SKM-1 treated with dmso at 0.1 percent for 144 hours (cell line): ENCODE measurements at regions not wholly inside any gene's neighbourhood (a gene's known extent, or its start where the extent isn't known, plus 50 kb on each side); places are given as distances from the start of the nearest gene placed in this dataset.
"Not testable (repeated sequence)": the region's sequence is repeated elsewhere in the genome, so short reads cannot be mapped to it uniquely, and the experiment has no call there.

Experiments
- DNase-seq: peaks from one replicate; lab custom pipeline; 2025; ENCODE audit not compliant: unreplicated experiment; lab: John Stamatoyannopoulos, UW

DNA sequence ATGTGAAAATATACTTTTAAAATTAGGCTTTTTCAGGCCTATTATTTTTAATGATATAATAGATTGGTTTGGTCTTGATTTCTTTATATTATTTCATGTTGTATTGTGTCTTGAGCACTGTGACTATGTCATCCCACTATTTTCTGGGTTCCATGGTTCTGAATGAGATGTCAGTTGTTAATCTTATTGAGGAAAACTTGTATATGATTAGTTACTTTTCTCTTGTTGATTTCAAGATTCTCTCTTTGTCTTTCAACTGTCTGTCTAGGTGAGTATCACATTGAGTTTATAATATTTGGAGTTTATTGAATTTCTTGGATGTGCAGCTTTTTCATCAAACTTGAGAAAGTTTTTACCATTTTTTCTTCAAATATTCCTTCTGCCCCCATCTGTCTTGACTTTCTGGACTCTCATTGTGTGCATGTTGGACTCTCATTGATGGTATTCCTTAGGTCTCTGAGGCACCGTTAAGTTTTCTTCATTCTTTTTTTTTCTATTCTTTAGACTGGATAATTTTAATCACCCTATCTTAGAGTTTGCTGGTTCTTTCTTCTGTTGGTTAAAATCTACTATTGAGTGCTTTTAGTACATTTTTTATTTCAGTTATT, 175.8 kb downstream of the TMEM167A start:
- DNase-seq, result no peak

DNA sequence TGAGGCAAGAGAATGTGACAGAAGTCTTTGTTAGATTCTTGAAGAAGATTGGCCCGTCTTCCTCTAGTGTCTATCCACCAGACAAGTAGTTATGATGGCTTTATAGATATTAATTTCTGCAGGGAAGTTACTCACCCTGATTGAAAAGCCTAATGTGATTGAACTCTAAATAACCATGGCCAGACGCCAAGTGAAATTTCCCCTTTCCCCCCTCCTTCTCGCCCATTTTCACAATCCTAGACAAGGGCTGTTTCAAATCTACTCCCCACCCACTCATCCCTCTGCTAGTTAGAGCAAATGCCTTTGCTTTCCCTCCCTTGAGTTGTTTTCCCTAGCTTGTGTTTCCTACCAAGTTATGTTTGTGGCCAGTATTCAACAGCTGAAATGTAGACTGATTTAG, 182.5 kb downstream of the TMEM167A start:
- no peak for DNase-seq

DNA sequence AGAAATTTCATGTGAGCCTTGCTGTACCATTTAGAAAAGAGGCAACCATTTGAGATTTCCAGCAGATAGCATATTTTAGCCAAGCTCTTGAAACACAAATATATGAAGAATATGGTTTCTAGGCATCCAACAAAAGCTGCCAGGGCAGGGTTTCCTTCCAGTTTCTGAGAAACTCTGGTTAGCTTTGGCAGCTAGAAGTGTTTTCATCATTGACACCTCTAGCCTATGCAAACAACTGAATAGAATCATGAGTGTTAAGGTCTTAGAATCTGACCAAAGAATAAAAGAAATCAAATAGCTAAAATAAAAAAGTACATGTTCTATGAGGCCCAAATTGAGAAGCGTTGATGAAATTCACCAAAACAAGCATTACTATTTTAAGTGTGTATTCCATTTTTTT, 188.1 kb downstream of the TMEM167A start:
- no peak for DNase-seq

DNA sequence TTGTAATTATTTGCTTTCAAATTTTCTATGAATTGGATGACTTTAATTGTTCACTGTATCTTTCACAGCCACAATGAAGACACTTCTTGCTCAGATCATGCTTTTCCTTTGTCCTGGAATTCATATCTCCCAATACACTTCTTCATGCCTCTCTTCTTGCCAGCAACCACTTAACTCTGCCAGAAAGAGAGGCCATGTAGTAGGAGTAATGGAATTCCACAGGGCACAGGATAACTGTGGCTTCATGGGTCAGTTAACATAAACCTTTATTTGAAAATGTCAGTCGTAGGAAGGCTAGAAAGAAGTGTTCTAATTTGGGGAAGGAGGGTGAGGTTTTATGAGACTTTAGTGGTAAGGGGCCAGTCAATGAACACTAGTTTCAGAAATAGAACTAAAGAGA, 190.3 kb downstream of the TMEM167A start:
- no peak for DNase-seq

DNA sequence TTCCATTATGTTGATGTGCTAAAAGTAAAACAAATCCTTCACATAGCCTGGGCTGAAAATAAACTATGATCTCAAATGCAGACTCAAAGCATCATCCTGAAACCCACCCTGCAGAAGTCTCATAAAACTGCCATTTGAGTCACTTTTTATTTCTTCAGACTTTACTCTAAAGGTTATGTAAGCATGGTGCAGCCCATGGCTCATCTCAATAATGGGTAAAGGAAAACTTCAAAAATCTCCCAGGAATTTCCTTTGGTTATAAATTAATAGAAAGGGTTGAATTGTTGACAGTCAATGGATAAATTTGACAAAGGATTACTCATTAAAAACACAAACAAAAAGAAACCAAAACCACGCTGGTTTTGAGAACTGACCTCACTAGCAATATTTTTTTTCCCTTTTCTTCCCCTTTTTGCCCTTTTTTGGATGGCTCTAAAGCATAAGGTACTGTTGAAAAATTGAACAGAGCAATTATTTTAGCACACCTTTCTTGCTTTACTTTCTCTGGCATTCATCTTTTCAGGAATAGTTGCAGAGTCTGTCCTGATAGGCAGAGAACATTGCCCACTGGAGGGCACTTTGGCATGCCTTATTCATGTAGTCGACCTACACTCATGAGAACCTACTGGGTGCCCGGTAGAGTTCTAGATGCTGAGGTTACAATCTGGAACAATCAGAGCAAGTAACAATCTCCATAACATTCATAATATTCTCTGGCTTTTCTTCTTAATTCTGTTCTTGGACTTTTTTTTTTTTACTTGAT, 191.4 kb downstream of the TMEM167A start:
- DNase-seq, result no peak

DNA sequence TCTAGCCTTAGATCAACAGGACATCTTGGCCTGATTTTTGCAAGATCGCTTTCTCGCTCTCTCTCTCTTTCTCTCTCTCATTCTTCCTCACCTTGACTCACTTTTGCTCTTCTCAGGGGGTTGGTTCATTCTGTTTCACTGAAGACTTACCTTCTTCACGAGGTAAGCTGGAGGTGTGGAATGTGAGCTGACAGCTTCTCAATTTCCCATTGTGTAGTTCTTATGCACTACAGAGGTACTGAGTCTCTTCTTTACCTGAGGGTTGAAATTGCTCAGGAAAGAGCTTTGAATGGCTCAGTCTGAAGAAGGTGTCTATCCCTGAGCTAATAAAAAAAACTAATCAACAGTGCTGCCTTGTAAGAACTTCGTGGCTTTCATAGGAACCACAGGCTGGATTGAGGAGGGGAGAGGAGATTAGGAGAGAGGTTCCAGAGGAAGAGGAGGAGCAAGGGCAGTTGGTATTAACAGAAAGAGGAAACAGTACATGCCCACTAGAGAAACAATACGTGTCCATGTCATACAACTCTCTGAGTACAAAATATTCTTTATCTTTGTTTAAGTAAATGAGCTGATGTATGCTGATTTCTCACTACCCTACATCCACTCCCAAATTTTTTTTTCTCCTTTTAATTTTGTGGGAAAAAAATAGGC, 192.2 kb downstream of the TMEM167A start:
- DNase-seq, result no peak

DNA sequence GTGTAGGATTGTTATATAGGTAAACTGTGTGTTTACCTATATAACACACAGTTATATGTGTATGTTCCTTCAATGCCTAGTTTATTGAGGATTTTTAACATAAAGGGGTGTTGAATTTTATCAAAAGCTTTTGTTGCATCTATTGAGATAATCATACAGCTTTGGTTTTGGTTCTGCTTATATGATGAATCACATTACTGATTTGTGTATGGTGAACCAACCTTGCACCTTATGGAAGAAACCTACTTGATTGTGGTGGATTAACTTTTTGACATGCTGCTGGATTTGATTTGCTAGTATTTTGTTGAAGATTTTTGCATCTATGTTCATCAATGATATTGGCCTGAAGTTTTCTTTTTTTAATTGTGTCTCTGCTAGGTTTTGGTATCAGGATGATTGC, 194.9 kb downstream of the TMEM167A start:
- no peak for DNase-seq

DNA sequence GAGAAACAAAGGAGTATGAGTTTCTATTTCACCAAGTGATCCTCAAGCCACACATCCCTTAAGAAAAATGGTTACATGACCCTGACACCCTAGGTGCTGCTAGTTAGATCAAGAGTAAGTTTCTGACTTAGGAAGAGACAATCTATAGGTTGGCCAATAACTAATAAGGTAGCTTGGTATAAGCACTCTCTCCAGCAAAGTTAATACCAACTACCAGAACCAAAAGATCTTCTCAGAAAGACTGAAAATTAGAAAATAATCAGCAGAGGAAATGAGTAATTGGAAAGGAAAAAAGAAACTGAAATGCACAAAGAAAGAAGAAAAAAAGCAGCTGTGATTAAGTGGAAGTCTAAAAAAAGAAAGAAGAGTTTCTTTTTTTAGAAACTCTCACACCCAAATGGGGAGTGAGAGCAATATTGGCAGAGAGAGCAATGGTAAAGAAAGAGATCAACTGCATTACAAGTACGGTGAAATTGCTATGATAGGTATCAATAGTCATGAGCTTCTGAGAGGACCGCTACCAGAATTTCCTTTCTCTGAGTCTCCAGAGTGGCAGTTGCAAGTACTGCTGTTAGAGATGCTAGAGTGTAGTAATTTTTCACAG, 195.5 kb downstream of the TMEM167A start:
- no peak for DNase-seq

DNA sequence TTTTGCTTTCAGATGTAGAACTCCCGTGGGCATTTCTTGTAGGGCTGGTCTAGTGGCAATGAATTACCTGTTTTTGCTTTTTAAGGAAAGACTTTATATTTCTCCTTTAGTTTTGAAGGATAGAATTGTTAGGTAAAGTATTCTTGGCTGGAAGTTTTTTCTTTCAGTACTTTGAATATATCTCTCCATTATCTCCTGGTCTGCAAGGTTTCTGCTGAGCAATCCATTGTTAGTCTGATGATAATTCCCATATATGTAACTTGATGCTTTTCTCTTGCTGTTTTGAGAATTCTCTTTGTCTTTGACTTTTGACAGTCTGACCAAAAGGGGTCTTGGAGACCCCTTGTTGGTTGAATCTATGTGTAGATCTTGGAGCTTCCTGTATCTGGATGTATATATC, 198.1 kb downstream of the TMEM167A start:
- DNase-seq, result no peak

DNA sequence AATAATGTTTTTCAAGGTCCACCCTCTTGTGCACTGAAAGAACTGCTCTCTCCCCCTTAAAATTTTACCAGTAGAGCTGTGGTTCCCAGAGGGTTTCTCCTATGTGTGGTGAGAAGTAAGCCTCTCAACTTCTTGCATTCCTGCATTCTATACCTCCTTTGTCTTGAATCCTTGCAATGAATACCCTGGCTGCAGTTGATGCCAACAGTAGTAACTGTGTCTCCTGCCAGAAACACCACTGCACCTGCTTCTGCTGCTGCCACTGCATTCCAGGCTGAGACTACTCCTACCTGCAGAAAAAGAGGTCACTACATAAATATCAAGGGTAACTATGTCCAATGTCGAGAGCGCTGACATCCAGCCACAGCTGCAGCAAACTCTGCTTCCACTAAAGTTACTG, 203.7 kb downstream of the TMEM167A start:
- no peak for DNase-seq

DNA sequence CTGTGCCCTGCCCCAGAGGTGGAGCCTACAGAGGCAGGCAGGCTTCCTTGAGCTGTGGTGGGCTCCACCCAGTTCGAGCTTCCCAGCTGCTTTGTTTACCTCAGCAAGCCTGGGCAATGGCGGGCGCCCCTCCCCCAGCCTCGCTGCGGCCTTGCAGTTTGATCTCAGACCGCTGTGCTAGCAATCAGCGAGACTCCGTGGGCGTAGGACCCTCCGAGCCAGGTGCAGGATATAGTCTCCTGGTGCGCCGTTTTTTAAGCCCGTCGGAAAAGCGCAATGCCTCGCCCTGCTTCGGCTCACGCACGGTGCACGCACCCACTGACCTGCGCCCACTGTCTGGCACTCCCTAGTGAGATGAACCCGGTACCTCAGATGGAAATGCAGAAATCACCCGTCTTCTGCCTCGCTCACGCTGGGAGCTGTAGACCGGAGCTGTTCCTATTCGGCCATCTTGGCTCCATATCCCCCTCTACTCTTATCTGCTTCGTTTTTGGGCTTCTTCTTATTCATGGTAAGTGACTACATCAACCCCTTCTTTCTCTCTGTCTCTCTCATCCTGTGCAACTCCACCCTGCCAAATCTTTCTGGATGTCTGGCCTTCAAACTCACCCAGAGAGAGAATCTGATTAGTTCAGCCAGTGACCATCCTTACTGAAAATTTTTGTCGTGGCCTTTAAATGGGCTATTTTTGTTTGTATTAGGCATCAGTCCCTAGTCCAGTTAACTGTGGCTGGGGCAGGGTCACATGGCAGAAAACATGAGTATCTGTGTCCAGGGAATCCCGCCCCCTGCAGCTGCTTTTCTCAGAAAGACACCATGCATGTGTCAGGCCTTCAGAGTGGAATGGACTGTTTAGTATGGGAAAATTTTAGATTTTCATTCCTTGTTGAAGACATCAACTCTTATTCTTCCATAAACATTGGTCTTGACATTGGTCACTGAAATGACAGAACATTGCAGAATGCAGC, 204.6 kb downstream of the TMEM167A start:
- not testable (repeated sequence) for DNase-seq

DNA sequence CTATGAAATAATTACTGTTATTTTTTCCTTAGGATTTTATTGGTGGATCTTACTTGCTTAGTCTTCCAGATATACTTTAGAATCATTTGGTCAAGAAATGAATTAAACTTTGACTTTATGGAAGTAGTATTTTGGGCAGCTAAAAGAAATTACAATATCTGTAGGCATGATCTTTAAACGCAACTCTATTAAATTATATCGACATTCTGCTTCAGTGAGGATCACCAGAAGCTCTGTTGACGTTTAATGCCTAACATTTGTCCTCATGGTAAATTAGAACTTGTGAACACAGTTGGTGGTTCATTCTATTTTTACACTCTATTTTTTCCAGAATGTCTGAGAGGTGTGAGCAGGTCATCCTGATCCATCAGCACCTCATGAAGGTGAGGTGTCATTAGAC, 211.6 kb downstream of the TMEM167A start:
- DNase-seq, result no peak

DNA sequence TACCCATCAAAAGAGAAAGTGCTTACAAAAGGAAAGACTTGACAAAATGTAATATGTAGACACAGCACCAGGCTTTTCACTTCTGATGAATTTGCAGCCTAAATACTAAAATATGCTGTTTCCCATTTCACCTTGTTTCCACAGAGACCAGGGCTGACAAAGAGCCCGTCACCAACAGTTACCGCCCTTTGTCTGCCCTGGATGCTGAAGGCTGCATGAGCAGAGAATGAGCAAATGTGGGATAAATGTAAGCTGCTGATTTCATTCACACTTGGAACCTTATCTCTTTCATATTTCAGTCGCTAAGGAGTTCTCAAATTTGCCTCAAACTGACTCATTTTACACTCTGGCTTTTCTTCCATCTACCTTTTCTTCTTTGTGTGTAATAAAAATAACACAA, 213.9 kb downstream of the TMEM167A start:
- no peak for DNase-seq

DNA sequence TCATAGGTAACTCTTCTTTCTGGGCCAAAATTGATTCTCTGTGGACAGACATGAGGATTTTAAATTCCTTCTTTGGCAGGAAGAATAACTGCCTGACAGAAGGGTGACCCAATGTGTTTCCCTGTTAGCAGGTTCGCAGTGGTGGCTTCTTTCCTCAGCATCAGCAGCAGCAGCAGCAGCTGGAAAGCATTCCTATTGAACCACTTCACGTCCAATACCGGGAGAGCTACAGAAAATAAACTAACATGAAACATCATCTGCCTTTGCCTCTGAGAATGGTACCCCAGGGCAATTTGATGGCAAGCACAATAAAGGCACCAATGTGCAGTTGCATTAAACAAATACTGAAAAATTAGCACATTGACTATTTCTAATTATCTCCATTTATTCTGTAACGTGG, 214.5 kb downstream of the TMEM167A start:
- DNase-seq, result no peak

DNA sequence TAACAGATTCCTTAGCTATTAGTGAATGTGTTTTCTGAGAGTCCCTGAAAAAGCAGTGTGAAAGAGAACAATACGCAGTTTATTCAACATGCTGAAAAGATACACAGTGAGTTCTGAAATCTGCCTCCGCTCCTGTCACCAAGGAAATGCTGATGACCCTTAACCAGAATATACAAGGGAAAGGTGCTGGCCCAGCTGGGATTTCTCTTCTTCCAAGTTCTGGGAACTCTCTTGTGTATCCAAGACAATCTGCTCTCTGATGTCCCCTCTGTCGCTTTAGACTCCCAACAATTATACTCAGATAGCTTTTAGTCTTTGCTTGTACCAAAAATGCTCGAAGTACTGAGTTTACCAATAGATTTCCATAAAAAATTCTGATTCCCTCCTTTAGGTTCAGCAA, 214.9 kb downstream of the TMEM167A start:
- no peak for DNase-seq

DNA sequence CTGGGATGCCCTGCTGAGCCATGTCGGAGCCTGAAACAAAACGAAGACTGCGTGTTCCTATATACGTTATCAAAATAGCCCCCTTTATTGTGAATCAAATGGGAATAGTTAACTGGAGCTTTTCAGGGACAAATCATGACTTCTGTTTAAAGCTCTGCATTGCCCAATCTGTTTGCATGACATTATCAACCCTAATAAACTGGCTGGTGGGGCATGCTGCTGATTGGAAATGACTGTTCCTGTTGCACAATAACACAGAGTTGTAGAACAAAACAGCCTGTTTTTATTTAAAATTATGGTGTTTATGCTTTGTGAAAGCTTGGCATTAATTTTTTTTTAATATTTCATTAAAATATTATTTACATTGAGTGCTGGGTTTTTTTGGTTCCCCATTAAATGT, 215.5 kb downstream of the TMEM167A start:
- DNase-seq, result no peak

DNA sequence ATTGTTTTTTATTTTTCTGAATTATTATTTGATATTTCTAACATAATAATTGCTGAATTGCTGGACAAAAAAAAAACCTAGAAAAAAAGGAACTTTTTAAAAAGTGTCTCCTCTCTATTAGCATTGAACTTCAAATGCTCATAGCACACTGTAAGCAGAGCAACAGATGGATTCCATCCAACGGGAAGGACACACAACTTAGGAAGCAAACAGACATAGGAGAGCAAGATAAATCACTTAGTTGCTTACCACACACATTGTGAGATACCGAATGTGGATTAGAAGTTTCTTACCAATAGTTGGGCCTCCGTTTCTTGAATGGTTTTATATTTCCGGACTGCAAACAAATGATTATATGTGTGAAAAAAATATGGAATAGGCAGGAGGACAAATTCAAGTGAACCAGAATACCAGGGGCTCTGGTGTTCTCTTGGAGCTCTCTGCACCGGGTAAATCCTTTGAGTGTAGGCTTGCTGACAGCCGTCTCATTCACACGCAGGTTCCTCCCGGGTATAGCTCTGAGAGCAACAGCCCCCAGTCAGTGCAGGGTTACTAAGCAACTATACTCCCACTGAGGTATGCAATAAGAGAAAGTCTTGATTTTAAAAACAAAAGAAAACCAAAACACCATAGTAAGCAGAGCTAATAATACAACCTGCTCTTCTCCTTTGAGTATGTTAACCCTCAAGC, 217.6 kb downstream of the TMEM167A start:
- DNase-seq, result no peak

DNA sequence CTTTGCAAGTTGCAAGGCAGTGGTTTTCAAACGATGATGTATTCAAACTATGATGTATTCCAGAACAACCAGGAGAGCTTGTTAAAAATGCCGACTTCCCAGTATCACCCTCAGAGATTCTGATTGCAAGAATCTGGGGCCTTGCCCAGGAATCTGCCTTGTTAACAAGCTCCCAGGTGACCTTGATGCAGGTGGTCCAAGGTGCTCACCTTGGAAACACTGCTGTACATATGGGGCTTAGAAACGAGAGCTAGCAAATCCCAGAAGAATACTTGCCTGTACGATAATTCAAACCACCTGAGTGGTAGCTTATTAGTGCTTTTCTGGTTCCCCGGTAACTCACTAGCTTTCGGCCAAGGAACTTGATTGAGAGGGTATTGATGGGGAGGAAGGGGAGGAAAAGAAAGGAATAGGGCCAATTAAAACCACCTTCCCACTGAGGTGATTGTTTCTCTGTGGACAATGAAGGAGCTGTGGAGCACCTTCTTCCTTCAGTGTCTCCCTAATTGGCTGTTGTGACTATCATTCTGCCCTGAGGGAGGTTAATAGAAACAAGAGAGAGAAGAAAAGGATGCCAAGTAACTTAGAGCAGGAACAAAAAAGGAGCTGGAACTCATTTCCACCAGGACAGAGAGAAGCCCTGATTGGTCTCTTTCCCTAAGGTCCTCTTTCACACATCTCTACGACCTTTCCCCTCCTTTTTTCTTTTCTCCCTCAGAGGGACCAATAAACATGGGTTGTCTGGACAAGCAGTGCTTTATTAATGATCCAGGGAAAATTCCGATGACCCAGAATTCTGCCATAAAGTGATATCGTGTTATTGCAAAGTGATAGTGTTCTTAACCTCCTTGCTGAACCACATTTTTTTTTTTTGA, 218.8 kb downstream of the TMEM167A start:
- no peak for DNase-seq

DNA sequence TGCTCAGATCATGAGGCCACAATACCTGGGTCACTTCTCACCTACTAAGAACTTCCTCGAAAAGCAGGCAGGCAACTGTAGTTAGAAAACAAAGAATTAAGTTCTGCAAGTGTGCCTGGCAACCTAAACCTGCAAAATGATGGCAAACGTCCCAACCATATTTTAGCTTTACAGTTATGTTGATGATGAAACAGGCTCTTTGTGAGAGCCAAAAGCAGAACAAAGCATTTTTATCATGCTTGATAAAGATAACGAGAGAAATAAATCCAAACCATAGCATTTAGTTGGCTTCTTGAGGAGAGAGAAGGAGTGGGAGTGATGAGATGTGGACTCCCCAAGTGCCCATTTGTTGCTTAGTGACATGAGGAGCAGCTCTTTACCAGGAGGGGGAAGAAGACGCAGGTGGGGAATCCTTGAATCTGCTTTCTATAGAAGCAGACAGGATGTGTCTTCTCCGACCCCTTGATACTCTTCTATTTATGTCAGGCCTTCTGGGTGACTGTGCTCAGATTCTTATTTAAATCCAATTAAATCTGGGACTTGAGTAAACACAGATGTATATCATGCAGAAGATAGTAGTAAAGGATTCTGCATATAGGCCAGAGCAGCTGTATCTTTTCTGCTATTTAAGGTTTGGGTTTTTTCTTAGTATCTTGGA, 221.2 kb downstream of the TMEM167A start:
- no peak for DNase-seq
